Left cardiac atrium (tissue), 4 donors: ENCODE measurements at regions not wholly inside any gene's neighbourhood (a gene's known extent, or its start where the extent isn't known, plus 50 kb on each side); places are given as distances from the start of the nearest gene placed in this dataset.
"Not testable (repeated sequence)": the region's sequence is repeated elsewhere in the genome, so short reads cannot be mapped to it uniquely, and the experiment has no call there.

Experiments used
- ATAC-seq, 2 donors: fragments of 200-7000 bp; cut with Tn5 transposase; one replicate each; pipeline ENCODE4 v1.9.1; 2020; ENCODE audit warnings: mild to moderate bottlenecking in 2 of 2, moderate library complexity in 2 of 2
- DNase-seq: peaks from one replicate; pipeline ENCODE4 v3.0.0-alpha.2; 2020
- intact Hi-C, 2 donors: fragments of 100-400 bp; cut with DNase I; formaldehyde crosslinking; loops; one replicate each; pipeline versions ENCODE4 v1.14.1 to v1.15.1; 2022 to 2023
- donor health status: DM: no; HTN: yes; CAD: no.
- donor health status: DM: no; HTN: yes; CAD: no; lungs with severe emphysema.
- donor health status: DM: yes; HTN: yes; CAD: no.
- donor health status: Dilated cardiomyopathy.

GRCh38 chr2:105489168-105489878, 90.5 kb upstream of the FHL2 start:
- peak in 1 of 2 donors; percentile 6 for ATAC-seq
- intact Hi-C loops, result loop anchor here in 1 of 2 donors (5.0 kb wide), 2 partner anchors 52 to 82 kb away; no protein-coding TSS in a partner anchor

GRCh38 chr2:105488285-105488684, 89.4 kb upstream of the FHL2 start:
- peak; percentile 89 to 94 for ATAC-seq
- peak; percentile 72 for DNase-seq
- intact Hi-C loops, result loop anchor here in 1 of 2 donors (5.0 kb wide), 2 partner anchors 51 to 81 kb away; no protein-coding TSS in a partner anchor

More at GRCh38 chr2:105489168-105489878, 90.5 kb upstream of the FHL2 start:
- DNase-seq, result no peak

GRCh38 chr2:105487142-105488069, 88.6 kb upstream of the FHL2 start:
- ATAC-seq (peak; percentile 43 to 53), DNase-seq (peak; percentile 34)
- intact Hi-C loops, result loop anchor here in 1 of 2 donors (5.0 kb wide), 2 partner anchors 50 to 80 kb away; no protein-coding TSS in a partner anchor

GRCh38 chr2:105486762-105487141, 87.9 kb upstream of the FHL2 start:
- intact Hi-C loops, result loop anchor here in 1 of 2 donors (5.0 kb wide), 2 partner anchors 49 to 79 kb away; no protein-coding TSS in a partner anchor
- no peak for ATAC-seq
- DNase-seq, result no peak

- intact Hi-C loops, result loop anchor here in 1 of 2 donors (5.0 kb wide), 1 partner anchor 36 kb away; no protein-coding TSS in a partner anchor
Measured at GRCh38 chr2:105478670-105479069, 79.8 kb upstream of the FHL2 start.

GRCh38 chr2:105477050-105477620, 78.3 kb upstream of the FHL2 start:
- DNase-seq, ATAC-seq: not testable (repeated sequence)
- intact Hi-C loops, result loop anchor here in 1 of 2 donors (5.0 kb wide), 1 partner anchor 35 kb away; no protein-coding TSS in a partner anchor

More at GRCh38 chr2:105478670-105479069, 79.8 kb upstream of the FHL2 start:
- no peak for ATAC-seq
- no peak for DNase-seq

- DNase-seq (no peak), ATAC-seq (no peak)
- intact Hi-C loops, result no loop called here
Measured at GRCh38 chr2:105473011-105473410, 74.2 kb upstream of the FHL2 start.

- intact Hi-C loops, result no loop called here
- DNase-seq (no peak), ATAC-seq (no peak)
Measured at GRCh38 chr2:105470979-105471378, 72.1 kb upstream of the FHL2 start.

GRCh38 chr2:105469781-105470180, 70.9 kb upstream of the FHL2 start:
- intact Hi-C loops, result no loop called here
- ATAC-seq, result no peak

GRCh38 chr2:105468582-105469042, 69.8 kb upstream of the FHL2 start:
- no peak for ATAC-seq
- no peak for DNase-seq
- intact Hi-C loops, result no loop called here

More at GRCh38 chr2:105469781-105470180, 70.9 kb upstream of the FHL2 start:
- no peak for DNase-seq

GRCh38 chr2:105464325-105464724, 65.5 kb upstream of the FHL2 start:
- ATAC-seq (no peak), DNase-seq (no peak)
- intact Hi-C loops, result no loop called here

GRCh38 chr2:105460048-105460732, 61.3 kb upstream of the FHL2 start:
- intact Hi-C loops, result no loop called here
- ATAC-seq (peak; percentile 70 to 83), DNase-seq (no peak)

- no peak for DNase-seq
- intact Hi-C loops, result no loop called here
- no peak for ATAC-seq
Measured at GRCh38 chr2:105458076-105458475, 59.2 kb upstream of the FHL2 start.

- intact Hi-C loops, result no loop called here
- DNase-seq (peak; percentile 36), ATAC-seq (peak; percentile 31 to 49)
Measured at GRCh38 chr2:105455488-105456003, 56.7 kb upstream of the FHL2 start.

GRCh38 chr2:105454801-105455485, 56.1 kb upstream of the FHL2 start:
- DNase-seq, result peak; percentile 44
- peak; percentile 46 to 62 for ATAC-seq
- intact Hi-C loops, result no loop called here

- no peak for ATAC-seq
- intact Hi-C loops, result no loop called here
- no peak for DNase-seq
Measured at GRCh38 chr2:105451571-105452166, 52.8 kb upstream of the FHL2 start.

GRCh38 chr2:105450471-105450870, 51.6 kb upstream of the FHL2 start:
- no peak for DNase-seq
- ATAC-seq, result no peak
- intact Hi-C loops, result no loop called here
